Activated naive CD8-positive, alpha-beta T cell treated with anti-CD3 and anti-CD28 coated beads, Interleukin-2, amount 10 ng/mL, durations not matched to agents 7 days and 5 days (primary cell): ENCODE measurements at regions not wholly inside any gene's neighbourhood (a gene's known extent, or its start where the extent isn't known, plus 50 kb on each side); places are given as distances from the start of the nearest gene placed in this dataset.

Source experiments
- ATAC-seq: fragments of 150-1000 bp; cut with Tn5 transposase; one replicate; pipeline ENCODE4 v1.10.0; 2021; ENCODE audit warnings: low read depth, moderate library complexity
- POLR2A ChIA-PET: fragments of 350-600 bp; sonication (Branson Sonifier 250); formaldehyde crosslinking; loops from one replicate; lab custom pipeline; 2021; ENCODE audit warnings: antibody characterized with exemption; lab: Charles Lee
- DNase-seq: peaks from one replicate; pipeline ENCODE4 v3.0.0; 2021
- H3K27ac Mint-ChIP-seq: one replicate; pipeline ENCODE4 v1.8.0; 2022; ENCODE audit warnings: mild to moderate bottlenecking, mixed read lengths
- H3K27me3 Mint-ChIP-seq: one replicate; pipeline ENCODE4 v1.8.0; 2022; ENCODE audit warnings: mild to moderate bottlenecking, moderate library complexity, mixed read lengths
- H3K36me3 Mint-ChIP-seq: one replicate; pipeline ENCODE4 v1.8.0; 2021; ENCODE audit warnings: mild to moderate bottlenecking, mixed read lengths
- H3K4me1 Mint-ChIP-seq: one replicate; pipeline ENCODE4 v1.8.0; 2021; ENCODE audit warnings: mixed read lengths
- H3K4me3 Mint-ChIP-seq: one replicate; pipeline ENCODE4 v1.8.0; 2022; ENCODE audit warnings: mild to moderate bottlenecking, moderate library complexity, mixed read lengths
- H3K9me3 Mint-ChIP-seq: one replicate; pipeline ENCODE4 v1.8.0; 2021; ENCODE audit warnings: mixed read lengths

DNA sequence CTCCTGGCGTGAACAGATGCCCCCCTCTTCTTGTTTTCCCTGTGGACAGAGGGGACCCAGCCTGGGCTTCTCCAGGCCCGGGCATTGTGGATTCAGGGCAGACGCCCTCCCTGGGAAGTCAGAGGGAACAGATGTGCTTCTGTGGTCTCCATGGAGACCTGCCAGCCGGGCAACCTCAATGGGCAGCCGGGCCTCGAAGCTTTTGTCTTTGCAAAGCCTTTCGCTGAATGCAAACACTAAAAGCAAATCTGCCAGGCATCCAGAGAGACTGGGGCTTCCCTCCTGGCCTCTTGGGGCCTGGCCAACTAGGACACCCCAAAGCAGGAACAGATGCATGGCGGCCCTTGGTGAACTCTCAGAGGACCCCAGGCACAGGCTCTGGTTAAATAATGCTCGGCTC lies 370.0 kb upstream of the SULF2 start:
- Mint-ChIP-seq H3K4me1 (no peaks in the 10 kb centered on the region), H3K27me3 (peaks cover 8% of the 10 kb centered on the region), H3K9me3 (peaks cover 1% of the 10 kb centered on the region), H3K36me3 (no peaks in the 10 kb centered on the region), H3K27ac (no peak overlapping the region), H3K4me3 (no peak overlapping the region)
- DNase-seq (no peak), ATAC-seq (no peak)
- POLR2A ChIA-PET = no interaction called here

DNA sequence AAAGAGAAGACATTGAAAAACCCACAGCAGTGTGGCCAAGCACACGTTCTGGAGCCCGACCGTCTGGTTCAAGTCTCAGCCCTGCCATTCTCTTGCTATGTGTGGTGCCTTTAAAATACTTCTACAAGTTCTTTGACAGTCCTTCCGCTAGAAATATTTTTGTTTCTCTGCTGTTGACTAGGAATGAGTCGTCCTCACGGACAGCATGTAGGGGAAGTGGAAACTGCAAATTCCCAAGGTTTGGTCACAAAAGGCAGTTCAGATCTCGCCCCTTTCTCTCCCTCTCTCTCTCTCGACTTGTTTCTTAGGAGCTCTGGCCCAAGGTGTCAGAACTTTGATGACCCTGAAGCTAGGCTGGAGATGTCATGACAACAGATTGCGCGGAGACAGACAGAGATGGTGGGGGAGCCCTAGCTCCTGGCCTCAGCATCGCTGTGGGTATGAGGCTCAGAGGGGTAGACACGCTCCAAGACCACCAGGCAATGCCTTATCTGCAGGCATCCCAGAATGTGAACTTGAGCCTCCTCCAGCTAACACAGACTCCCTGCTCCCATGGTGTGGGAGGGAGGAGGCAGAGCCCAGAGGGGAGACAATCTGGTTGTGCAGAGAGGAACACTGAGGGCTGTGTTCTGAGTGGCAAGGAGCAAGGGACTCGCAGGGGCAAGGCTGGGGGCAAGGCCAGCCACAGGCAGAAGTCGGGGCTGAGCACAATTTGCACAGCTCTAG lies 368.9 kb upstream of the SULF2 start:
- ATAC-seq = no peak
- no peak for DNase-seq
- peaks cover 8% of the 10 kb centered on the region for H3K27me3 Mint-ChIP-seq
- H3K9me3 Mint-ChIP-seq = peaks cover 1% of the 10 kb centered on the region
- H3K4me3 Mint-ChIP-seq = no peak overlapping the region
- H3K36me3 Mint-ChIP-seq = no peaks in the 10 kb centered on the region
- no peaks in the 10 kb centered on the region for H3K4me1 Mint-ChIP-seq
- no peak overlapping the region for H3K27ac Mint-ChIP-seq
- POLR2A ChIA-PET = no interaction called here

DNA sequence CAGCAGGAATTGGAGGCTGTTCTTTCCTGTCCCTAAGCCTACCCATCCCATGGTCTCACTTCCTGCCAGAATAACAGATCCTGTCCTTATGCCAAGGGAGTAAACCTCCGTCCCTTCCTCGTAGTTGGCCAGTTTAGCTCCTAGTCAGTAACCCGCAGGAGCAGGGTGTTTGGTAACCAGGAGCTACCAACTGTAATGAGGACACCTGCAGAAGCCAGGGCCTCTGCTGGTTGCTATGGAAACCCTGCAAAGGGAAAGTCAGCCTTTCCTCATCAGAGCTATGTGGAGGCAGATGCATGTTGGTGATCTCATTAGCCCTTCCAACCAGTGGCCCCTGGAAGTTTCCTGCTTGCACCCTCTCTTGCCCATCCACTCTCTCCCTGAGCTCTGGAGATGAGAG lies 368.2 kb upstream of the SULF2 start:
- ATAC-seq = no peak
- H3K4me1 Mint-ChIP-seq = no peaks in the 10 kb centered on the region
- no peak overlapping the region for H3K4me3 Mint-ChIP-seq
- peaks cover 8% of the 10 kb centered on the region for H3K27me3 Mint-ChIP-seq
- no peak for DNase-seq
- no peak overlapping the region for H3K27ac Mint-ChIP-seq
- POLR2A ChIA-PET = no interaction called here
- no peaks in the 10 kb centered on the region for H3K36me3 Mint-ChIP-seq
- peaks cover 1% of the 10 kb centered on the region for H3K9me3 Mint-ChIP-seq

DNA sequence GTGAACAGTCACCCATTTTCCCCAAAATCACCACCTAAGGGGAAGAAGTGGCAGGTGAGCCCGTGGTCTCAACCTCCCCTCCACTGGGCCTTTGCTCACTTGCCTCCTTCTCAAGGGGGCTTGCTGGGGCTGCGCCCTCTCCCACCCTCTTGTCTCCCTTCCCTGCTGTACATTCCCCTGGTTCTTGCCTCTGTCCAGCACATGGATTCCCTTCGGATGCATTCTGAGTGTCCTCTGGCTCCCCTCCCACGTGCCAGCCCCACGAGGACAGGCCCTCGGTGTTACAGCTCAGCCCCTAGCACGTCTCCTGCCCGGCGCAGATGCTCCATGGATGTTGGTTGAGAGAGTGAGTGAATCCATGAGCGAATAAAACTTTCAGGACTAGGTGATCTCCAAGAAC lies 367.8 kb upstream of the SULF2 start:
- POLR2A ChIA-PET = no interaction called here
- H3K9me3 Mint-ChIP-seq = peaks cover 1% of the 10 kb centered on the region
- ATAC-seq = no peak

DNA sequence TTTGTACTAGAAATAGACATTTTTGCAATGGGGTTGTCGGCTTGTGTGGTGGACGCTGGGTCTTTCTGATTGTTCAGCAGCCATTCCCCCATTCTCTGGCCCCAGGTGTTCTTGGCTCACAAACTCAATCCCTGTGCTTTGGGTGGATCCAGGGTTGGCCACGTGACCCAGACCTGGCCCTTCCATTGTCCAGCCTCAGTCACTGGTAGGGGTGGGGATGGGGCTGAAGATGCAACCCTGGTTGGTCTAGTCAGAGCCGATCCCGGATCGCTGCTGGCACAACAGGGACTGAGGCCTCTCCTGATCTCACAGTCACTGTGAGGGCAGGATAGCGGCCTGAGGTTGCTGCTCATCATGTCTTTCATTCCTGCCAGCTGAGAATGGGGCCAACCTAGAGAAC lies 365.3 kb upstream of the SULF2 start:
- Mint-ChIP-seq H3K9me3 (peaks cover 1% of the 10 kb centered on the region), H3K36me3 (no peaks in the 10 kb centered on the region), H3K27me3 (no peaks in the 10 kb centered on the region), H3K4me3 (no peak overlapping the region), H3K27ac (no peak overlapping the region), H3K4me1 (no peaks in the 10 kb centered on the region)
- POLR2A ChIA-PET = no interaction called here
- DNase-seq (no peak), ATAC-seq (no peak)

More for the DNA sequence above, 367.8 kb upstream of the SULF2 start:
- H3K36me3 Mint-ChIP-seq = no peaks in the 10 kb centered on the region
- H3K27me3 Mint-ChIP-seq = peaks cover 6% of the 10 kb centered on the region
- DNase-seq = no peak
- H3K4me1 Mint-ChIP-seq = no peaks in the 10 kb centered on the region
- H3K27ac Mint-ChIP-seq = no peak overlapping the region
- H3K4me3 Mint-ChIP-seq = no peak overlapping the region

DNA sequence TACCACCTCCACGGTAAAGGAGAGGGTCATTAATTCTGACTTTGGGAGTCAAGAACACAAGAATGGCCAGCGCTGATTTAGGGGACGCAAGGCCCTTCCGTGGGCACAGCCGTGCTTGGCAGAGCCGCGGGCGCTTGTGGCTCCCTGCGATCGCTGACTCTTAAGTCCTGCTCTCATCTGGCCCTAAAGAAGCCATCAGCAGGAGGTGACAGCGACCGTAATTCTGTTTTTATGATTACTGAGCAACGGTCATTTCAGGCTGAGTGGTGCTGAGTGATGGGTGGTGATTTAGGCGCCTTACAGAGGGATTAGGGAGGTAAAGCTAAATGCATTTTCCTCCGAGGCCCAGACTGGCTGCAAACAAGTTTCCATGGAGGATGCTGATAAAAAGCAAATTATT lies 364.6 kb upstream of the SULF2 start:
- H3K27ac Mint-ChIP-seq = no peak overlapping the region
- H3K4me3 Mint-ChIP-seq = no peak overlapping the region
- no peak for ATAC-seq
- H3K27me3 Mint-ChIP-seq = no peaks in the 10 kb centered on the region
- peaks cover 1% of the 10 kb centered on the region for H3K9me3 Mint-ChIP-seq
- no peak for DNase-seq
- H3K36me3 Mint-ChIP-seq = no peaks in the 10 kb centered on the region
- H3K4me1 Mint-ChIP-seq = no peaks in the 10 kb centered on the region
- POLR2A ChIA-PET = no interaction called here

DNA sequence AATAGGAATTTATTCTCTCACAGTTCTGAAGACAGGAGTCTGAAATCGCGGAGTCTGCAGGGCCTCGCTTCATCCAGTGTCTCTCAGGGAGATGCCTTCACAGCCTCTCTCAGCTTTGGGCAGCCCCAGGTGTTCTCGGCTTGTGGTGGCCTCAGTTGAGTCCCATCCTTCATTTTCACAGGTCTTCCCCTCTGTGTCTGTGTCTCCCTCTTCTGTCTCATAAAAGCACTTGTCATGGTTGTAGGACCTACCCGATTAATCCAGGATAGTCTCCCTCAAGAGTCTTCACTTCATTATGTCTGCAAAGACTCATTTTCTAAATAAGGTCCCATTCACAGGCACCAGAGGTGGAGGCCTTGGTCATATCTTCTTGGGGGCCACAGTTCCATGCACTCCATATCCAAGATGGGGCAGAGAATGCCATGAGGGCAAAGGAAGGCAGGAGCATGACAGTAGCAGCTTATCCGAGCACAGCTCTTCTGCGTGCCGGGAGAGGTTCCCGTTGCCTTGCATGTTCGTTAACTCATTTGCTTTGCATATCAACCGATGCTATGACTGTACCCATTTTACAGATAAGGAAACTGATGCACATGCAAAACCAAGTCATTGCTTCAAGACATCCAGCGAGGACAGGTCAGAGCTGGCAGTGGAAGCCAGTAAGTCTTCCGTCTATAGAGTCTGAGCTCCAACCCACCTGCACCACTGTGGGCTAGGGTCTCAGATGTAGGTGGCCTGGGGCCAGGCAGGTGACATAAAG lies 363.8 kb upstream of the SULF2 start:
- ATAC-seq (no peak), DNase-seq (no peak)
- no peaks in the 10 kb centered on the region for H3K4me1 Mint-ChIP-seq
- POLR2A ChIA-PET = no interaction called here
- no peaks in the 10 kb centered on the region for H3K9me3 Mint-ChIP-seq
- no peaks in the 10 kb centered on the region for H3K27me3 Mint-ChIP-seq
- H3K36me3 Mint-ChIP-seq = no peaks in the 10 kb centered on the region
- no peak overlapping the region for H3K27ac Mint-ChIP-seq
- H3K4me3 Mint-ChIP-seq = no peak overlapping the region

DNA sequence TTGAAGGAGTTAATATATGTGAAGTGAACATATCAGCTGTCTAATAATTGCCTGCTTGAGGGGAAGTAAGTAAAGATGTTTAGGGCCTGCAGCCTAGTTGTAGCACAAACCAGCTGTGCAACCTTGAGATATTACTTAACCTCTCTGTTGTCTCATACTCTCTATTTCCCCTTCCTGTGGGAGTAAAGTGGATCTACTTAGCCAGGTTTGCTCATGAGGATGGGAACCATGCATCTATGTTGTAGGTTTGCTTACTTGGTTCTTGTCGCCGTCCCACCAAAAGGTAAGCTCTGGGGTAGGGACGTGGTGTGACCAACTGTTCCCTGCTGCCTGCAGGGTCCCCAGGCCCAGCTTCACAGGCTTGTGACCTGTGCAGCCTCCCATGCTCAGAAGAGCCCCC lies 362.7 kb upstream of the SULF2 start:
- no peak overlapping the region for H3K4me3 Mint-ChIP-seq
- DNase-seq (no peak), ATAC-seq (no peak)
- no peaks in the 10 kb centered on the region for H3K27me3 Mint-ChIP-seq
- no peak overlapping the region for H3K27ac Mint-ChIP-seq
- POLR2A ChIA-PET = no interaction called here
- H3K4me1 Mint-ChIP-seq = no peaks in the 10 kb centered on the region
- H3K36me3 Mint-ChIP-seq = no peaks in the 10 kb centered on the region
- no peaks in the 10 kb centered on the region for H3K9me3 Mint-ChIP-seq

DNA sequence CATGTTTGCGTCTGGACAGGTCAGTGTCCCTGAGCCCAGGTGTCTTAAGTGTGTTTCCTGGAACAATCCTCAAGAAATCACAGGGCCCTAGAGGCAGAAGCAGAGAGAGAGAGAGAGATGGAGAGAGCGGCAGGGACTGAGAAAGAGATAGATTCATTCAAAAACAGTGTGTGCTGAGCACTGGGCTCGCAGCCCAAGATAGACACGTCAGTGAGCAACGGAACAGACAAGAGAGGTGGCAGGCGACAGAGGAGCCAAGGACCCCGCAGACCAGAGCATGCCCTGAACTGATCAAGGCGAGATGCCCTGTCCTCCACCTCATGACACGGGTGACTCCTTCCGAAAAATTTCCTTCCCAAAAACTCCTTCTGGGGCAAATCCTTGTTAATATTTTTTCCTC lies 362.0 kb upstream of the SULF2 start:
- no peaks in the 10 kb centered on the region for H3K9me3 Mint-ChIP-seq
- H3K27ac Mint-ChIP-seq = no peak overlapping the region

DNA sequence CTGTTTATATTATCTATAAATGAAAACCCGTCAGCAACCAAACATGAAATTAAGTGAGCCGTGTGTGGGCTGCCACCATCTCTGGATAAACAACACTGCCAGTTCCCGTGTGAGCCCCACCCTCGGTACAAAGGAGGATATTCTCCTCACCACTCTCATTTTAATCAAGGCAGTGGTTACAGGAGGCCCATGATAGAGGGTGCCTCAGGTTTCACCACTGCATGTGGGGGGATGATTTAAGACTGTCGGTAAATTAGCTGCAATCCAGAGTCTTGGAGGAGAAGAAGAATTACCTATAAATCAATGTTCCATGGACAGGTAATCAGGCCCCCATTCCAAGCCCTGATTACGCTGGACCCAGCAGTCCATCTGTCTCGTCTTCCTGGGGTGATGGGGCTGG lies 361.6 kb upstream of the SULF2 start:
- DNase-seq (no peak), ATAC-seq (no peak)
- Mint-ChIP-seq H3K9me3 (no peaks in the 10 kb centered on the region), H3K4me1 (no peaks in the 10 kb centered on the region), H3K4me3 (no peak overlapping the region), H3K36me3 (no peaks in the 10 kb centered on the region), H3K27ac (no peak overlapping the region), H3K27me3 (no peaks in the 10 kb centered on the region)
- POLR2A ChIA-PET = no interaction called here

More for the DNA sequence above, 362.0 kb upstream of the SULF2 start:
- no peaks in the 10 kb centered on the region for H3K4me1 Mint-ChIP-seq
- ATAC-seq (no peak), DNase-seq (no peak)
- no peak overlapping the region for H3K4me3 Mint-ChIP-seq
- no peaks in the 10 kb centered on the region for H3K36me3 Mint-ChIP-seq
- no peaks in the 10 kb centered on the region for H3K27me3 Mint-ChIP-seq
- POLR2A ChIA-PET = no interaction called here

DNA sequence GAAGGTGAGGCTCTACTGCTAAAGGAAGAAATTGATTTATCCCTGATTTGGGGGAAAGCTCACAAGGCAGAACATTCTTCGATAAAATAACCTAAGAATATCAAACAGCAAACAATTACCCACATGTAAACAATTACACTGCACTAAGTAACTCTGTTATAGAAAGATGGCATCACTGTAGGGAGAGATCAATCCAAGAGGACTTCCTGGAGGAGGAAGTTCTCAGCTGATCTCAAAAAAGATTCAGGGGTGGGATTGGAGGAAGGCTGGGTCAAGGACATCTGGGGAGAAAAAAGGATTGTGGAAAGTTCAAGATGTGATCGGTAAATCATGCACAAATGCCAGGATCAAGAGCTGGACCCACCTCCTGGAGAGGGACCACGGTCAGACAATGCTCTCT lies 361.0 kb upstream of the SULF2 start:
- Mint-ChIP-seq H3K4me1 (no peaks in the 10 kb centered on the region), H3K27ac (no peak overlapping the region), H3K4me3 (no peak overlapping the region)

DNA sequence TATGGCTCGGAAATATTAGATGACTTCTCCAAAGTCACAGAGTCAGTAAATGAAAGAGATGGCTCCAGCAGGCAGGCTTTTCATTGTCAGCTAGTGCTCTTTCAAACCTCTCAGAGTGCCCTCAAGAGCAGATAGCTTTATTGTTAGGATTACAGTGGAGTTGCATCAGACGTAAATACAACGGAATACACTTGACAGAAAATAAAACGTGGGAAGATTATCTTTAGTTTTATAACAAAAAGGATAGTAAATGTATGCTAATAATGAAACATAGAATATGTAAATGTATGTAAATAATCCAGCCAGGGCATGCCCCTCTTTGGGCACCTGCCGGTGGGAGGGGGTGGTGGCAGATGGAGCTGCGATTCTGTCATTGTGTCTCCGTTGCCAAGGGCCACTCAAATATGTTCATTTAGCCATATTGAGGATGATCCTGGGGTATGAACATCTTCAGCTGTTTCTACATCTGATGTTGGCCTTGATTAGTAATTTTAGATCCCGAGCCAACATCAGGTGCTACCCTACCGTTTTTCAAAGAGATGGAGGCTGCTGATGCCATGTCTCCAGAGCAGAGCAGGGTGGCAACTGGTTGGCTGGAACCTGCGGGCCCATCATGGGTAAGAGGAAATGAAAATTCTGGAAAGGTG lies 358.3 kb upstream of the SULF2 start:
- no peak overlapping the region for H3K4me3 Mint-ChIP-seq
- no peak for ATAC-seq
- H3K9me3 Mint-ChIP-seq = no peaks in the 10 kb centered on the region
- no peak for DNase-seq
- H3K36me3 Mint-ChIP-seq = no peaks in the 10 kb centered on the region
- H3K27ac Mint-ChIP-seq = no peak overlapping the region
- H3K27me3 Mint-ChIP-seq = no peaks in the 10 kb centered on the region
- POLR2A ChIA-PET = no interaction called here
- no peaks in the 10 kb centered on the region for H3K4me1 Mint-ChIP-seq

More for the DNA sequence above, 361.0 kb upstream of the SULF2 start:
- POLR2A ChIA-PET = no interaction called here
- Mint-ChIP-seq H3K36me3 (no peaks in the 10 kb centered on the region), H3K27me3 (no peaks in the 10 kb centered on the region), H3K9me3 (no peaks in the 10 kb centered on the region)
- ATAC-seq (no peak), DNase-seq (no peak)

DNA sequence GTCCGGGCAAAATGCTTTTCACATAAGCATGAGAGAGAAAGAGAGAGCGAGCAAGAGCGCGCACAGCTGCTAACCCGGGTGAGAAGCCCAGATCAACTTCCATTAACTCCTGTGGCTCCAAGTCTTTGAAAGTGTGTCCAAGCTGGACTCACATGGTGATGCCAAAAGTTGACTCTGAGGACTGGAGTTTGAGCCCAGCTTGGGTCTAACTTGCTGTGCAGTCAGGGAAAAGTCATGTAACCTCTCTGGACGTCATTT lies 357.2 kb upstream of the SULF2 start:
- ATAC-seq = no peak
- H3K4me1 Mint-ChIP-seq = no peaks in the 10 kb centered on the region

More for the DNA sequence above, 357.2 kb upstream of the SULF2 start:
- POLR2A ChIA-PET = no interaction called here
- Mint-ChIP-seq H3K4me3 (no peak overlapping the region), H3K36me3 (no peaks in the 10 kb centered on the region), H3K27me3 (no peaks in the 10 kb centered on the region), H3K27ac (no peak overlapping the region), H3K9me3 (no peaks in the 10 kb centered on the region)
- no peak for DNase-seq
